Liver (tissue), 8 donors: ENCODE measurements at regions not wholly inside any gene's neighbourhood (a gene's known extent, or its start where the extent isn't known, plus 50 kb on each side); places are given as distances from the start of the nearest gene placed in this dataset.

ENCODE experiments used
- DNase-seq: peaks from one replicate; pipeline ENCODE4 v3.0.0-alpha.2; 2017; ENCODE audit warnings: low spot score
- H3K27ac ChIP-seq, 2 donors: one replicate each; pipeline ENCODE4 v1.7.0; 2013; ENCODE audit warnings: inconsistent platforms in 2 of 2, low read length in 2 of 2, control low read depth in 1 of 2, low read depth in 1 of 2, mild to moderate bottlenecking in 1 of 2
- H3K27me3 ChIP-seq, 4 donors: one replicate each; pipeline versions ENCODE4 v1.6.1 to v1.7.0; 2013; ENCODE audit warnings: low read length in 3 of 4, inconsistent platforms in 1 of 4, mild to moderate bottlenecking in 1 of 4, moderate library complexity in 1 of 4; ENCODE audit not compliant: control insufficient read depth in 4 of 4, insufficient read depth in 4 of 4
- H3K36me3 ChIP-seq, 4 donors: one replicate each; pipeline versions ENCODE4 v1.6.1 to v1.7.0; 2013; ENCODE audit warnings: low read length in 3 of 4, mild to moderate bottlenecking in 3 of 4, low read depth in 1 of 4, moderate library complexity in 1 of 4; ENCODE audit not compliant: control insufficient read depth in 4 of 4, insufficient read depth in 3 of 4
- H3K4me1 ChIP-seq, 4 donors: one replicate each; pipeline versions ENCODE4 v1.6.1 to v1.7.0; 2013; ENCODE audit warnings: low read length in 3 of 4, mild to moderate bottlenecking in 3 of 4, moderate library complexity in 1 of 4; ENCODE audit not compliant: control insufficient read depth in 4 of 4, insufficient read depth in 4 of 4
- H3K4me3 ChIP-seq, 3 donors: one replicate each; pipeline versions ENCODE4 v1.6.1 to v1.7.0; 2013; ENCODE audit warnings: low read length in 3 of 3, control low read depth in 1 of 3, low read depth in 1 of 3, mild to moderate bottlenecking in 1 of 3
- H3K9ac ChIP-seq, 2 donors: one replicate each; pipeline ENCODE4 v1.7.0; 2013; ENCODE audit warnings: low read length in 2 of 2, mild to moderate bottlenecking in 2 of 2, moderate library complexity in 2 of 2, control low read depth in 1 of 2, low read depth in 1 of 2
- H3K9me3 ChIP-seq, 4 donors: one replicate each; pipeline versions ENCODE4 v1.6.1 to v1.7.0; 2013; ENCODE audit warnings: low read length in 3 of 4; ENCODE audit not compliant: control insufficient read depth in 4 of 4
- EGR1 ChIP-seq, 2 donors: IDR thresholded peaks; 2 replicates each; pipeline ENCODE4 v1.6.1; 2016 to 2018; ENCODE audit warnings: antibody characterized with exemption in 2 of 2, low read depth in 2 of 2
- FOXA1 ChIP-seq: IDR thresholded peaks from 2 replicates; pipeline ENCODE4 v1.6.1; 2016; ENCODE audit warnings: antibody characterized with exemption
- FOXA2 ChIP-seq: IDR thresholded peaks from 2 replicates; pipeline ENCODE4 v1.6.1; 2016; ENCODE audit warnings: antibody characterized with exemption
- GABPA ChIP-seq, 2 donors: IDR thresholded peaks in 1 of 2; conservative IDR thresholded peaks in 1 of 2; 2 replicates each; pipeline ENCODE4 v1.6.1; 2016; ENCODE audit warnings: antibody characterized with exemption in 2 of 2, mild to moderate bottlenecking in 1 of 2, moderate library complexity in 1 of 2
- HNF4A ChIP-seq, 2 donors: conservative IDR thresholded peaks; 2 replicates each; pipeline ENCODE4 v1.6.1; 2016; ENCODE audit warnings: antibody characterized with exemption in 2 of 2, mild to moderate bottlenecking in 2 of 2
- HNF4G ChIP-seq: IDR thresholded peaks from 2 replicates; pipeline ENCODE4 v1.6.1; 2016; ENCODE audit warnings: antibody characterized with exemption
- NR2F2 ChIP-seq: IDR thresholded peaks from 2 replicates; pipeline ENCODE4 v1.6.1; 2016; ENCODE audit warnings: antibody characterized with exemption
- RAD21 ChIP-seq, 2 donors: IDR thresholded peaks; 2 replicates each; pipeline ENCODE4 v1.6.1; 2016; ENCODE audit warnings: antibody characterized with exemption in 2 of 2, mild to moderate bottlenecking in 2 of 2
- RXRA ChIP-seq, 2 donors: IDR thresholded peaks; 2 replicates each; pipeline ENCODE4 v1.6.1; 2017 to 2018; ENCODE audit warnings: antibody characterized with exemption in 2 of 2, mild to moderate bottlenecking in 1 of 2
- SP1 ChIP-seq: IDR thresholded peaks from 2 replicates; pipeline ENCODE4 v1.6.1; 2018; ENCODE audit warnings: antibody characterized with exemption, mild to moderate bottlenecking
- TAF1 ChIP-seq: conservative IDR thresholded peaks from 2 replicates; pipeline ENCODE4 v1.6.1; 2016; ENCODE audit warnings: antibody characterized with exemption, mild to moderate bottlenecking
- YY1 ChIP-seq: IDR thresholded peaks from 2 replicates; pipeline ENCODE4 v1.6.1; 2016; ENCODE audit warnings: antibody characterized with exemption, mild to moderate bottlenecking
- WGBS: extraction: QIAGEN DNeasy Blood & Tissue Kit; methylation state at CpG from one replicate; pipeline ENCODE4 v1.1.7; 2013; 5-methylcytosine and 5-hydroxymethylcytosine counted together
- TF ChIP-seq, protein P1 (sequence below): IDR thresholded peaks from 2 replicates; pipeline ENCODE4 v1.6.1; 2016; ENCODE audit warnings: antibody characterized with exemption
- TF ChIP-seq, protein P2 (sequence below): fragments of 150-350 bp; IDR thresholded peaks from 2 replicates; pipeline ENCODE4 v1.5.1; 2017; ENCODE audit warnings: improper control_type of control experiment, low read depth, low read length; ENCODE audit not compliant: missing input control
- TF ChIP-seq, protein P3 (sequence below): IDR thresholded peaks from 2 replicates; pipeline ENCODE4 v1.6.1; 2016; ENCODE audit warnings: antibody characterized with exemption
- TF ChIP-seq, protein P4 (sequence below): IDR thresholded peaks from 2 replicates; pipeline ENCODE4 v1.6.1; 2016; ENCODE audit warnings: antibody characterized with exemption, mild to moderate bottlenecking
- TF ChIP-seq, protein P5 (sequence below): IDR thresholded peaks from 2 replicates; pipeline ENCODE4 v1.6.1; 2016; ENCODE audit warnings: antibody characterized with exemption
- donor health status: healthy.
- donor health status: healthy.
- donor health status: healthy.
- donor health status: healthy.
- donor health status: healthy.

DNA sequence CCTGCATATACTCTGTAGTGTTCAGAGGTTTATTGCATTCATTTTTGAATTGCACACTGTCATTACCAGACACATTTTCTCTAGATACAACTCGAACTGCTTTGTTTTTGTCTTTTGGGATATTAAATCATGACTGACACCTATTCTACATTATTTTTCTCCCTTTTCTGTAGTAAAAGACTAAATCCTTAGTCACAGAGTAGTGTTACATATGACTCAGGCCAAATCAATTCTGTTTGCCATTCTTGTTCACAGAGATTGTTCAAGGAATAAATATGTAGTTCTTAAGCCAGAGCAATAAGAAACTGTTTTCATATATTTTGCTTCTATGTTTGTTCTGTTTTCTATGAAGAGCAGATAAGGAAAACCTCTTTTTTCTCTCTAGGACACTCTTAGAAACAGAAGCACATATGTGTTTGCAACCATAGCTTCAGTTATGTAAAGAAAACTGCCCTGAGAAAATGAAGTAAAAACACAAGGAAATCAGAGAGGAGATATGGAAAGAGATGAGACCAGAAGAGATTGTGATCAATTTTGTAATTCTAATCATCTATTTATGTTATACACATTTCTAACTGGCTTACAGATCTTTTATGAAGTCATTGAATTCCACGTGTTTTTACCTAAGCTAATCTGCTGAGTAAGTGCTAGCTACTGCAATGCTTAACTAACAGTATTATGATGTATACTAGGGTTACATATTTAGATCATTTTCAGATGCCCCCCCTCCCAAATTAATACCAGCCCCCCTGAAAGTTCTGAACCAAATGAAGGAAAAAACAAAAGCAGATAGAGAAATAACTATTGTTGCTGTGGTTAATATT, 1995.6 kb upstream of the CDH6 start:
- Histone ChIP-seq H3K9ac (no peak overlapping the region), H3K9me3 (no peaks in the 10 kb centered on the region), H3K27me3 (no peaks in the 10 kb centered on the region), H3K36me3 (no peaks in the 10 kb centered on the region), H3K4me3 (no peak overlapping the region), H3K4me1 (no peaks in the 10 kb centered on the region), H3K27ac (no peak overlapping the region)
- 78% methylated on average over 2 of the region's 2 CpGs for whole genome bisulfite sequencing
- TF ChIP-seq, protein P1, sequence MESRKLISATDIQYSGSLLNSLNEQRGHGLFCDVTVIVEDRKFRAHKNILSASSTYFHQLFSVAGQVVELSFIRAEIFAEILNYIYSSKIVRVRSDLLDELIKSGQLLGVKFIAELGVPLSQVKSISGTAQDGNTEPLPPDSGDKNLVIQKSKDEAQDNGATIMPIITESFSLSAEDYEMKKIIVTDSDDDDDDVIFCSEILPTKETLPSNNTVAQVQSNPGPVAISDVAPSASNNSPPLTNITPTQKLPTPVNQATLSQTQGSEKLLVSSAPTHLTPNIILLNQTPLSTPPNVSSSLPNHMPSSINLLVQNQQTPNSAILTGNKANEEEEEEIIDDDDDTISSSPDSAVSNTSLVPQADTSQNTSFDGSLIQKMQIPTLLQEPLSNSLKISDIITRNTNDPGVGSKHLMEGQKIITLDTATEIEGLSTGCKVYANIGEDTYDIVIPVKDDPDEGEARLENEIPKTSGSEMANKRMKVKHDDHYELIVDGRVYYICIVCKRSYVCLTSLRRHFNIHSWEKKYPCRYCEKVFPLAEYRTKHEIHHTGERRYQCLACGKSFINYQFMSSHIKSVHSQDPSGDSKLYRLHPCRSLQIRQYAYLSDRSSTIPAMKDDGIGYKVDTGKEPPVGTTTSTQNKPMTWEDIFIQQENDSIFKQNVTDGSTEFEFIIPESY: no peak
- TF ChIP-seq GABPA (IDR thresholded peaks at IDR 0.05 in 1 of 2, conservative IDR thresholded peaks at IDR 0.05 in 1 of 2) (no peak), FOXA1 (no peak), RXRA (IDR thresholded peaks at IDR 0.05) (no peak), HNF4G (no peak), EGR1 (IDR thresholded peaks at IDR 0.05; ENCODE audit: low read depth in 2 of 2) (no peak), TAF1 (no peak), SP1 (no peak), NR2F2 (no peak), RAD21 (IDR thresholded peaks at IDR 0.05) (no peak), FOXA2 (no peak), YY1 (no peak), HNF4A (conservative IDR thresholded peaks at IDR 0.05) (no peak)
- TF ChIP-seq, protein P2, sequence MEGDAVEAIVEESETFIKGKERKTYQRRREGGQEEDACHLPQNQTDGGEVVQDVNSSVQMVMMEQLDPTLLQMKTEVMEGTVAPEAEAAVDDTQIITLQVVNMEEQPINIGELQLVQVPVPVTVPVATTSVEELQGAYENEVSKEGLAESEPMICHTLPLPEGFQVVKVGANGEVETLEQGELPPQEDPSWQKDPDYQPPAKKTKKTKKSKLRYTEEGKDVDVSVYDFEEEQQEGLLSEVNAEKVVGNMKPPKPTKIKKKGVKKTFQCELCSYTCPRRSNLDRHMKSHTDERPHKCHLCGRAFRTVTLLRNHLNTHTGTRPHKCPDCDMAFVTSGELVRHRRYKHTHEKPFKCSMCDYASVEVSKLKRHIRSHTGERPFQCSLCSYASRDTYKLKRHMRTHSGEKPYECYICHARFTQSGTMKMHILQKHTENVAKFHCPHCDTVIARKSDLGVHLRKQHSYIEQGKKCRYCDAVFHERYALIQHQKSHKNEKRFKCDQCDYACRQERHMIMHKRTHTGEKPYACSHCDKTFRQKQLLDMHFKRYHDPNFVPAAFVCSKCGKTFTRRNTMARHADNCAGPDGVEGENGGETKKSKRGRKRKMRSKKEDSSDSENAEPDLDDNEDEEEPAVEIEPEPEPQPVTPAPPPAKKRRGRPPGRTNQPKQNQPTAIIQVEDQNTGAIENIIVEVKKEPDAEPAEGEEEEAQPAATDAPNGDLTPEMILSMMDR: no peak
- TF ChIP-seq, protein P3, sequence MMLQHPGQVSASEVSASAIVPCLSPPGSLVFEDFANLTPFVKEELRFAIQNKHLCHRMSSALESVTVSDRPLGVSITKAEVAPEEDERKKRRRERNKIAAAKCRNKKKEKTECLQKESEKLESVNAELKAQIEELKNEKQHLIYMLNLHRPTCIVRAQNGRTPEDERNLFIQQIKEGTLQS: no peak
- TF ChIP-seq, protein P4, sequence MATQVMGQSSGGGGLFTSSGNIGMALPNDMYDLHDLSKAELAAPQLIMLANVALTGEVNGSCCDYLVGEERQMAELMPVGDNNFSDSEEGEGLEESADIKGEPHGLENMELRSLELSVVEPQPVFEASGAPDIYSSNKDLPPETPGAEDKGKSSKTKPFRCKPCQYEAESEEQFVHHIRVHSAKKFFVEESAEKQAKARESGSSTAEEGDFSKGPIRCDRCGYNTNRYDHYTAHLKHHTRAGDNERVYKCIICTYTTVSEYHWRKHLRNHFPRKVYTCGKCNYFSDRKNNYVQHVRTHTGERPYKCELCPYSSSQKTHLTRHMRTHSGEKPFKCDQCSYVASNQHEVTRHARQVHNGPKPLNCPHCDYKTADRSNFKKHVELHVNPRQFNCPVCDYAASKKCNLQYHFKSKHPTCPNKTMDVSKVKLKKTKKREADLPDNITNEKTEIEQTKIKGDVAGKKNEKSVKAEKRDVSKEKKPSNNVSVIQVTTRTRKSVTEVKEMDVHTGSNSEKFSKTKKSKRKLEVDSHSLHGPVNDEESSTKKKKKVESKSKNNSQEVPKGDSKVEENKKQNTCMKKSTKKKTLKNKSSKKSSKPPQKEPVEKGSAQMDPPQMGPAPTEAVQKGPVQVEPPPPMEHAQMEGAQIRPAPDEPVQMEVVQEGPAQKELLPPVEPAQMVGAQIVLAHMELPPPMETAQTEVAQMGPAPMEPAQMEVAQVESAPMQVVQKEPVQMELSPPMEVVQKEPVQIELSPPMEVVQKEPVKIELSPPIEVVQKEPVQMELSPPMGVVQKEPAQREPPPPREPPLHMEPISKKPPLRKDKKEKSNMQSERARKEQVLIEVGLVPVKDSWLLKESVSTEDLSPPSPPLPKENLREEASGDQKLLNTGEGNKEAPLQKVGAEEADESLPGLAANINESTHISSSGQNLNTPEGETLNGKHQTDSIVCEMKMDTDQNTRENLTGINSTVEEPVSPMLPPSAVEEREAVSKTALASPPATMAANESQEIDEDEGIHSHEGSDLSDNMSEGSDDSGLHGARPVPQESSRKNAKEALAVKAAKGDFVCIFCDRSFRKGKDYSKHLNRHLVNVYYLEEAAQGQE: no peak
- TF ChIP-seq, protein P5, sequence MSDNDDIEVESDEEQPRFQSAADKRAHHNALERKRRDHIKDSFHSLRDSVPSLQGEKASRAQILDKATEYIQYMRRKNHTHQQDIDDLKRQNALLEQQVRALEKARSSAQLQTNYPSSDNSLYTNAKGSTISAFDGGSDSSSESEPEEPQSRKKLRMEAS: no peak
- DNase-seq: no peak
